Liver (tissue), 8 donors: ENCODE measurements at regions not wholly inside any gene's neighbourhood (a gene's known extent, or its start where the extent isn't known, plus 50 kb on each side); places are given as distances from the start of the nearest gene placed in this dataset.

ENCODE experiments used
- DNase-seq: peaks from one replicate; pipeline ENCODE4 v3.0.0-alpha.2; 2017; ENCODE audit warnings: low spot score
- H3K27ac ChIP-seq, 2 donors: one replicate each; pipeline ENCODE4 v1.7.0; 2013; ENCODE audit warnings: inconsistent platforms in 2 of 2, low read length in 2 of 2, control low read depth in 1 of 2, low read depth in 1 of 2, mild to moderate bottlenecking in 1 of 2
- H3K27me3 ChIP-seq, 4 donors: one replicate each; pipeline versions ENCODE4 v1.6.1 to v1.7.0; 2013; ENCODE audit warnings: low read length in 3 of 4, inconsistent platforms in 1 of 4, mild to moderate bottlenecking in 1 of 4, moderate library complexity in 1 of 4; ENCODE audit not compliant: control insufficient read depth in 4 of 4, insufficient read depth in 4 of 4
- H3K36me3 ChIP-seq, 4 donors: one replicate each; pipeline versions ENCODE4 v1.6.1 to v1.7.0; 2013; ENCODE audit warnings: low read length in 3 of 4, mild to moderate bottlenecking in 3 of 4, low read depth in 1 of 4, moderate library complexity in 1 of 4; ENCODE audit not compliant: control insufficient read depth in 4 of 4, insufficient read depth in 3 of 4
- H3K4me1 ChIP-seq, 4 donors: one replicate each; pipeline versions ENCODE4 v1.6.1 to v1.7.0; 2013; ENCODE audit warnings: low read length in 3 of 4, mild to moderate bottlenecking in 3 of 4, moderate library complexity in 1 of 4; ENCODE audit not compliant: control insufficient read depth in 4 of 4, insufficient read depth in 4 of 4
- H3K4me3 ChIP-seq, 3 donors: one replicate each; pipeline versions ENCODE4 v1.6.1 to v1.7.0; 2013; ENCODE audit warnings: low read length in 3 of 3, control low read depth in 1 of 3, low read depth in 1 of 3, mild to moderate bottlenecking in 1 of 3
- H3K9ac ChIP-seq, 2 donors: one replicate each; pipeline ENCODE4 v1.7.0; 2013; ENCODE audit warnings: low read length in 2 of 2, mild to moderate bottlenecking in 2 of 2, moderate library complexity in 2 of 2, control low read depth in 1 of 2, low read depth in 1 of 2
- H3K9me3 ChIP-seq, 4 donors: one replicate each; pipeline versions ENCODE4 v1.6.1 to v1.7.0; 2013; ENCODE audit warnings: low read length in 3 of 4; ENCODE audit not compliant: control insufficient read depth in 4 of 4
- ATF3 ChIP-seq: IDR thresholded peaks from 2 replicates; pipeline ENCODE4 v1.6.1; 2016; ENCODE audit warnings: antibody characterized with exemption
- CTCF ChIP-seq: fragments of 150-350 bp; IDR thresholded peaks from 2 replicates; pipeline ENCODE4 v1.5.1; 2017; ENCODE audit warnings: improper control_type of control experiment, low read depth, low read length; ENCODE audit not compliant: missing input control
- EGR1 ChIP-seq, 2 donors: IDR thresholded peaks; 2 replicates each; pipeline ENCODE4 v1.6.1; 2016 to 2018; ENCODE audit warnings: antibody characterized with exemption in 2 of 2, low read depth in 2 of 2
- FOXA1 ChIP-seq: IDR thresholded peaks from 2 replicates; pipeline ENCODE4 v1.6.1; 2016; ENCODE audit warnings: antibody characterized with exemption
- GABPA ChIP-seq, 2 donors: IDR thresholded peaks in 1 of 2; conservative IDR thresholded peaks in 1 of 2; 2 replicates each; pipeline ENCODE4 v1.6.1; 2016; ENCODE audit warnings: antibody characterized with exemption in 2 of 2, mild to moderate bottlenecking in 1 of 2, moderate library complexity in 1 of 2
- HNF4A ChIP-seq, 2 donors: conservative IDR thresholded peaks; 2 replicates each; pipeline ENCODE4 v1.6.1; 2016; ENCODE audit warnings: antibody characterized with exemption in 2 of 2, mild to moderate bottlenecking in 2 of 2
- HNF4G ChIP-seq: IDR thresholded peaks from 2 replicates; pipeline ENCODE4 v1.6.1; 2016; ENCODE audit warnings: antibody characterized with exemption
- JUND ChIP-seq, 2 donors: IDR thresholded peaks; 2 replicates each; pipeline ENCODE4 v1.6.1; 2016; ENCODE audit warnings: antibody characterized with exemption in 2 of 2
- MAX ChIP-seq: IDR thresholded peaks from 2 replicates; pipeline ENCODE4 v1.6.1; 2016; ENCODE audit warnings: antibody characterized with exemption
- RAD21 ChIP-seq, 2 donors: IDR thresholded peaks; 2 replicates each; pipeline ENCODE4 v1.6.1; 2016; ENCODE audit warnings: antibody characterized with exemption in 2 of 2, mild to moderate bottlenecking in 2 of 2
- REST ChIP-seq: IDR thresholded peaks from 2 replicates; pipeline ENCODE4 v1.6.1; 2016; ENCODE audit warnings: antibody characterized with exemption, mild to moderate bottlenecking
- RXRA ChIP-seq, 2 donors: IDR thresholded peaks; 2 replicates each; pipeline ENCODE4 v1.6.1; 2017 to 2018; ENCODE audit warnings: antibody characterized with exemption in 2 of 2, mild to moderate bottlenecking in 1 of 2
- SP1 ChIP-seq: IDR thresholded peaks from 2 replicates; pipeline ENCODE4 v1.6.1; 2018; ENCODE audit warnings: antibody characterized with exemption, mild to moderate bottlenecking
- TAF1 ChIP-seq: conservative IDR thresholded peaks from 2 replicates; pipeline ENCODE4 v1.6.1; 2016; ENCODE audit warnings: antibody characterized with exemption, mild to moderate bottlenecking
- ZBTB33 ChIP-seq: IDR thresholded peaks from 2 replicates; pipeline ENCODE4 v1.6.1; 2016; ENCODE audit warnings: antibody characterized with exemption
- WGBS: extraction: QIAGEN DNeasy Blood & Tissue Kit; methylation state at CpG from one replicate; pipeline ENCODE4 v1.1.7; 2013; 5-methylcytosine and 5-hydroxymethylcytosine counted together
- donor health status: healthy.
- donor health status: healthy.
- donor health status: healthy.
- donor health status: healthy.
- donor health status: healthy.

GRCh38 chr5:29822521-29822920, 1371.0 kb upstream of the CDH6 start:
- no peak for TF ChIP-seq TAF1
- TF ChIP-seq ATF3: no peak
- TF ChIP-seq GABPA (IDR thresholded peaks at IDR 0.05 in 1 of 2, conservative IDR thresholded peaks at IDR 0.05 in 1 of 2): no peak
- no peak for TF ChIP-seq MAX
- TF ChIP-seq SP1: no peak
- no peak for TF ChIP-seq CTCF
- TF ChIP-seq RAD21 (IDR thresholded peaks at IDR 0.05): no peak
- no peak for TF ChIP-seq REST
- no peak for TF ChIP-seq JUND (IDR thresholded peaks at IDR 0.05)
- TF ChIP-seq HNF4A (conservative IDR thresholded peaks at IDR 0.05): no peak
- H3K4me1 ChIP-seq: no peaks in the 10 kb centered on the region
- 64% methylated on average over 4 of the region's 4 CpGs for WGBS

GRCh38 chr5:29811914-29812679, 1381.4 kb upstream of the CDH6 start:
- Histone ChIP-seq H3K9ac (no peak overlapping the region), H3K27me3 (no peaks in the 10 kb centered on the region), H3K36me3 (no peaks in the 10 kb centered on the region), H3K27ac (no peak overlapping the region), H3K4me1 (no peaks in the 10 kb centered on the region), H3K9me3 (no peaks in the 10 kb centered on the region), H3K4me3 (no peak overlapping the region)
- no peak for TF ChIP-seq EGR1 (IDR thresholded peaks at IDR 0.05; ENCODE audit: low read depth in 2 of 2)
- TF ChIP-seq TAF1: no peak
- no peak for TF ChIP-seq RXRA (IDR thresholded peaks at IDR 0.05)
- TF ChIP-seq HNF4G: no peak
- no peak for TF ChIP-seq JUND (IDR thresholded peaks at IDR 0.05)
- TF ChIP-seq FOXA1: no peak
- no peak for TF ChIP-seq GABPA (IDR thresholded peaks at IDR 0.05 in 1 of 2, conservative IDR thresholded peaks at IDR 0.05 in 1 of 2)
- TF ChIP-seq ZBTB33: no peak
- no peak for TF ChIP-seq MAX
- DNase-seq: no peak
- 68% methylated on average over 2 of the region's 2 CpGs for WGBS

More at GRCh38 chr5:29822521-29822920, 1371.0 kb upstream of the CDH6 start:
- DNase-seq: no peak
- Histone ChIP-seq H3K27me3 (no peaks in the 10 kb centered on the region), H3K9ac (no peak overlapping the region), H3K36me3 (no peaks in the 10 kb centered on the region), H3K27ac (no peak overlapping the region), H3K4me3 (no peak overlapping the region), H3K9me3 (no peaks in the 10 kb centered on the region)
